ENCODE measurements at regions not wholly inside any gene's neighbourhood (a gene's known extent, or its start where the extent isn't known, plus 50 kb on each side); places are given as distances from the start of the nearest gene placed in this dataset.

- no peaks in the 10 kb centered on the region for H3K27me3 ChIP-seq (ENCODE audit: control insufficient read depth in 3 of 3, insufficient read depth in 3 of 3, low read length in 2 of 3)
- no peaks in the 10 kb centered on the region for H3K4me1 ChIP-seq (ENCODE audit: control insufficient read depth in 5 of 5, insufficient read depth in 5 of 5, low read length in 5 of 5)
- H3K36me3 ChIP-seq (ENCODE audit: control insufficient read depth in 4 of 4, insufficient read depth in 4 of 4, low read length in 4 of 4): no peaks in the 10 kb centered on the region
- ATAC-seq (ENCODE audit: insufficient read depth, low FRiP score) (no peak), DNase-seq (no peak)
- 82 to 95% methylated on average over 3 of the region's 3 CpGs for WGBS, 2 donors
- no peak for TF ChIP-seq CTCF (IDR thresholded peaks at IDR 0.05; ENCODE audit: control extremely low read depth, extremely low read depth)
- no peak overlapping the region for H3K27ac ChIP-seq (ENCODE audit: low read depth in 1 of 2, low read length in 1 of 2)
- no peak overlapping the region for H3K4me3 ChIP-seq
- H3K9me3 ChIP-seq (ENCODE audit: control insufficient read depth in 4 of 4, insufficient read depth in 3 of 4, low read length in 3 of 4): peaks cover 0 to 2% (median 0%) of the 10 kb centered on the region in 4 donors
- no peak overlapping the region for H3K9ac ChIP-seq (ENCODE audit: insufficient read depth in 1 of 2, low read length in 2 of 2)
These were observed 79.6 kb upstream of the ST6GAL2 start for GRCh38 chr2:106965611-106966010.

- Histone ChIP-seq H3K36me3 (ENCODE audit: control insufficient read depth in 4 of 4, insufficient read depth in 4 of 4, low read length in 4 of 4) (no peaks in the 10 kb centered on the region), H3K27ac (ENCODE audit: low read depth in 1 of 2, low read length in 1 of 2) (no peak overlapping the region), H3K9me3 (ENCODE audit: control insufficient read depth in 4 of 4, insufficient read depth in 3 of 4, low read length in 3 of 4) (no peaks in the 10 kb centered on the region), H3K27me3 (ENCODE audit: control insufficient read depth in 3 of 3, insufficient read depth in 3 of 3, low read length in 2 of 3) (no peaks in the 10 kb centered on the region), H3K9ac (ENCODE audit: insufficient read depth in 1 of 2, low read length in 2 of 2) (no peak overlapping the region), H3K4me1 (ENCODE audit: control insufficient read depth in 5 of 5, insufficient read depth in 5 of 5, low read length in 5 of 5) (no peaks in the 10 kb centered on the region), H3K4me3 (no peak overlapping the region)
- WGBS, 2 donors: 85 to 87% methylated on average over 5 of the region's 5 CpGs
- no peak for TF ChIP-seq CTCF (IDR thresholded peaks at IDR 0.05; ENCODE audit: control extremely low read depth, extremely low read depth)
- DNase-seq: no peak
- no peak for ATAC-seq (ENCODE audit: insufficient read depth, low FRiP score)
These were observed 83.8 kb upstream of the ST6GAL2 start for GRCh38 chr2:106969777-106970176.

GRCh38 chr2:106970471-106971261 lies 84.7 kb upstream of the ST6GAL2 start:
- ATAC-seq (ENCODE audit: insufficient read depth, low FRiP score): no peak
- no peak overlapping the region for H3K4me3 ChIP-seq
- no peaks in the 10 kb centered on the region for H3K4me1 ChIP-seq (ENCODE audit: control insufficient read depth in 5 of 5, insufficient read depth in 5 of 5, low read length in 5 of 5)
- H3K27me3 ChIP-seq (ENCODE audit: control insufficient read depth in 3 of 3, insufficient read depth in 3 of 3, low read length in 2 of 3): no peaks in the 10 kb centered on the region
- WGBS, 2 donors: 81 to 90% methylated on average over 5 of the region's 5 CpGs
- H3K36me3 ChIP-seq (ENCODE audit: control insufficient read depth in 4 of 4, insufficient read depth in 4 of 4, low read length in 4 of 4): no peaks in the 10 kb centered on the region
- no peak for DNase-seq
- no peak for TF ChIP-seq CTCF (IDR thresholded peaks at IDR 0.05; ENCODE audit: control extremely low read depth, extremely low read depth)
- no peaks in the 10 kb centered on the region for H3K9me3 ChIP-seq (ENCODE audit: control insufficient read depth in 4 of 4, insufficient read depth in 3 of 4, low read length in 3 of 4)
- H3K27ac ChIP-seq (ENCODE audit: low read depth in 1 of 2, low read length in 1 of 2): no peak overlapping the region
- H3K9ac ChIP-seq (ENCODE audit: insufficient read depth in 1 of 2, low read length in 2 of 2): no peak overlapping the region

GRCh38 chr2:106972782-106973181 lies 86.8 kb upstream of the ST6GAL2 start:
- no peak for TF ChIP-seq CTCF (IDR thresholded peaks at IDR 0.05; ENCODE audit: control extremely low read depth, extremely low read depth)
- Histone ChIP-seq H3K4me1 (ENCODE audit: control insufficient read depth in 5 of 5, insufficient read depth in 5 of 5, low read length in 5 of 5) (peaks cover 0 to under 1% (median 0%) of the 10 kb centered on the region in 5 donors), H3K9ac (ENCODE audit: insufficient read depth in 1 of 2, low read length in 2 of 2) (no peak overlapping the region), H3K36me3 (ENCODE audit: control insufficient read depth in 4 of 4, insufficient read depth in 4 of 4, low read length in 4 of 4) (no peaks in the 10 kb centered on the region), H3K27me3 (ENCODE audit: control insufficient read depth in 3 of 3, insufficient read depth in 3 of 3, low read length in 2 of 3) (no peaks in the 10 kb centered on the region), H3K4me3 (no peak overlapping the region), H3K27ac (ENCODE audit: low read depth in 1 of 2, low read length in 1 of 2) (no peak overlapping the region), H3K9me3 (ENCODE audit: control insufficient read depth in 4 of 4, insufficient read depth in 3 of 4, low read length in 3 of 4) (no peaks in the 10 kb centered on the region)
- WGBS, 2 donors: 87% methylated on average over 2 of the region's 2 CpGs
- no peak for ATAC-seq (ENCODE audit: insufficient read depth, low FRiP score)
- no peak for DNase-seq
